ENCODE measurements at regions not wholly inside any gene's neighbourhood (a gene's known extent, or its start where the extent isn't known, plus 50 kb on each side); places are given as distances from the start of the nearest gene placed in this dataset.

DNA sequence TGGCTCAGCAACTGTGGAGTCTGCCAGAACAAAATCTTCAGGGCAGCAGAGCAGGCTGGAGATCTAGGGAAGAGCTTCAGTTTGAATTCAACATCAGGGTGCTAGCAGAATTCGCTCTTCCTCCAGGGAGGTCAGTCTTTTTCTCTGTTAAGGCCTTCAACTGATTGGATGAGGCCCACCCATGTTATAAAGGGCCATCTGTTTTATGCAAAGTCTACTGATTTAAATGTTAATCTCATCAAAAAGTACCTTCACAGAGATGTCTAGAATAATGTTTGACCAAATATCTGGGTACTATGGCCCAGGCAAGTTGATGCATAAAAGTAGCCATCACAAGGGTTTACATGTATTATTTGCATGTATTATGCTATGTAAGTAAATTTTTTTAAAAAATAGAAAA lies 378.4 kb downstream of the BTG1 start:
- DNase-seq (ENCODE audit: low spot score): no peak
- TF ChIP-seq, protein P1, sequence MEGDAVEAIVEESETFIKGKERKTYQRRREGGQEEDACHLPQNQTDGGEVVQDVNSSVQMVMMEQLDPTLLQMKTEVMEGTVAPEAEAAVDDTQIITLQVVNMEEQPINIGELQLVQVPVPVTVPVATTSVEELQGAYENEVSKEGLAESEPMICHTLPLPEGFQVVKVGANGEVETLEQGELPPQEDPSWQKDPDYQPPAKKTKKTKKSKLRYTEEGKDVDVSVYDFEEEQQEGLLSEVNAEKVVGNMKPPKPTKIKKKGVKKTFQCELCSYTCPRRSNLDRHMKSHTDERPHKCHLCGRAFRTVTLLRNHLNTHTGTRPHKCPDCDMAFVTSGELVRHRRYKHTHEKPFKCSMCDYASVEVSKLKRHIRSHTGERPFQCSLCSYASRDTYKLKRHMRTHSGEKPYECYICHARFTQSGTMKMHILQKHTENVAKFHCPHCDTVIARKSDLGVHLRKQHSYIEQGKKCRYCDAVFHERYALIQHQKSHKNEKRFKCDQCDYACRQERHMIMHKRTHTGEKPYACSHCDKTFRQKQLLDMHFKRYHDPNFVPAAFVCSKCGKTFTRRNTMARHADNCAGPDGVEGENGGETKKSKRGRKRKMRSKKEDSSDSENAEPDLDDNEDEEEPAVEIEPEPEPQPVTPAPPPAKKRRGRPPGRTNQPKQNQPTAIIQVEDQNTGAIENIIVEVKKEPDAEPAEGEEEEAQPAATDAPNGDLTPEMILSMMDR (IDR thresholded peaks at IDR 0.05): no peak
- Histone ChIP-seq H3K4me3 (no peak overlapping the region), H3K27ac (no peak overlapping the region)

DNA sequence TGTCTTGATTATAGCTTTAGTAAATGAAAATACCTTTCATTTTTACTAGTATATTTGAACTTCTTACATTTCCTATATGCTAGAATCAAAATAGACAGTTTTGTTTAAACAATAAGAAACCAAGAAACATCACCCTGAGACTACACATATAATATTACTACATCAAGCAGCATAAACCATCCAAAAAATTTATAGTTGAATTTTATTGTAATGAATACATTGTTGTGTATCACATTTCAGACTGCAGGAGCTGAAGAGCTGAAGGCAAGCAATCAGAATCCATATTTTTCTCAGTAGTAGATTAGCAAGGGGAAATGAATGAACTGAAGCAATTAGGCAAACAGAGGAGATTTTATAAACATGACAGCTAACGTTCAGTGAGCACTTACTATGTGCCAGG lies 379.2 kb downstream of the BTG1 start:
- H3K4me3 ChIP-seq: no peak overlapping the region
- DNase-seq (ENCODE audit: low spot score): no peak
- TF ChIP-seq, protein P1 (IDR thresholded peaks at IDR 0.05): no peak
- H3K27ac ChIP-seq: no peak overlapping the region

- TF ChIP-seq, protein P1 (IDR thresholded peaks at IDR 0.05): no peak
- peak overlapping the region in 1 of 2 donors; percentile 67 for H3K27ac ChIP-seq
- no peak for DNase-seq (ENCODE audit: low spot score)
- H3K4me3 ChIP-seq: no peak overlapping the region
Observed at GRCh38 chr12:91763654-91764370, 381.8 kb downstream of the BTG1 start.

DNA sequence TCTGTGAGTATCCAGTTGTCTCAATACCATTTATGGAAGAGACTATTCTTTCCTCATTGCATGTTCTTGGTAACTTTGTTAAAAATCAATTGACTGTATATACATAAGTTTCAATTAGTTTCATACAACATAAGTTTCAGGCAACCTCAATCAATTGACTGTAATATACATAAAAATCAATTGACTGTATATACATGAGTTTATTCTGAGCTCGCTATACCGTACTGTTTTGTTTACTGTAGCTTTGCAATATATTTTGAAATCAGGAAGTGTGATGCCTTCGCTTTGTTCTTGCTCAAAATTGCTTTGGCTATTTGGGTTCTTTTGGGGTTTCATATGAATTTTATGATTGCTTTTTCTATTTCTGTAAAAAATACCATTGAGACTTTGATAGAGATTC lies 392.0 kb downstream of the BTG1 start:
- Histone ChIP-seq H3K4me3 (no peak overlapping the region), H3K27ac (no peak overlapping the region)
- TF ChIP-seq, protein P1 (IDR thresholded peaks at IDR 0.05): no peak
- DNase-seq (ENCODE audit: low spot score): no peak

DNA sequence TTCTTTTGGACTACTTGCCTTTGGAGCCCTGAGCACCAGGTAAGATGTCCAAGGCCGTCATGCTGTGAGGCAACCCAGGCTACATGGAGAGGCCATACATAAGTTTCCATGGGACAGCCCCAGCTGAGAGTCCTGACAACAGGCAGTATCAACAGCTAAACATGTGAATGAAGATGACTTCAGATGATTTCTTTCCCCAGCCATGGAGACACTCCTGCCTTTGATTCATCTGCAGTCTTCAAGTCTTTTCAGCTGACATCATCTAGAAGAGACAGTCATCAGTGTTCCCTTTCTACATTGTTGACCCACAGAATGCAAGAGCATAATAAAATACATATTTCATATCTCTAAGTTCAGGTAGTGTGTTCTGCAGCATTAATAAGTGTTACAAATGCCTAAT lies 398.7 kb downstream of the BTG1 start:
- Histone ChIP-seq H3K27ac (no peak overlapping the region), H3K4me3 (no peak overlapping the region)
- TF ChIP-seq, protein P1 (IDR thresholded peaks at IDR 0.05): no peak
- no peak for DNase-seq (ENCODE audit: low spot score)

- DNase-seq (ENCODE audit: low spot score): no peak
- TF ChIP-seq, protein P1 (IDR thresholded peaks at IDR 0.05): no peak
- no peak overlapping the region for H3K27ac ChIP-seq
- H3K4me3 ChIP-seq: no peak overlapping the region
Observed at GRCh38 chr12:91744597-91744996, 401.0 kb downstream of the BTG1 start.

GRCh38 chr12:91743704-91744321 lies 401.8 kb downstream of the BTG1 start:
- DNase-seq (ENCODE audit: low spot score): no peak
- H3K27ac ChIP-seq: no peak overlapping the region
- TF ChIP-seq, protein P1 (IDR thresholded peaks at IDR 0.05): no peak
- no peak overlapping the region for H3K4me3 ChIP-seq
